ENCODE measurements at regions not wholly inside any gene's neighbourhood (a gene's known extent, or its start where the extent isn't known, plus 50 kb on each side); places are given as distances from the start of the nearest gene placed in this dataset.
A peak's percentile ranks its signal among the peaks of the same experiment; 100 is the strongest.
"Not testable (repeated sequence)": the region's sequence is repeated elsewhere in the genome, so short reads cannot be mapped to it uniquely, and the experiment has no call there.

DNA sequence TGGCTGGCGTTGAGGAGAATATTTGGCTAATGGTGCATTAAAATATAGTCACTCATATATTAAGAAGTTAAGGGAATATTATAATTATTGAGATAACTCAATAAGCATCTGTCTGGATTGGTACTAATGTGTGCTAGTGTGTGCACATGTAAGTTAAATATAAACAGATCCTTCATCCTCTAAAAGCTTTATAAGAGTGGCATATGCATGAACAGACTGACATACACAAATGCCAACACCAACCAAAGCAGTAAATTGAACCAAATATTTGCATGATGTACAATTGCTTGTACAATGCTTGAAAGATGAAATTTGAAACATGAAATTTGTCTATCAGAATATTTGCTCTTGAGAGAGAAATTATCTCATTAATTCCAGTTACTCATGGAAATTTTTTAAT, 344.9 kb downstream of the ADGRL2 start:
- no peak for DNase-seq

DNA sequence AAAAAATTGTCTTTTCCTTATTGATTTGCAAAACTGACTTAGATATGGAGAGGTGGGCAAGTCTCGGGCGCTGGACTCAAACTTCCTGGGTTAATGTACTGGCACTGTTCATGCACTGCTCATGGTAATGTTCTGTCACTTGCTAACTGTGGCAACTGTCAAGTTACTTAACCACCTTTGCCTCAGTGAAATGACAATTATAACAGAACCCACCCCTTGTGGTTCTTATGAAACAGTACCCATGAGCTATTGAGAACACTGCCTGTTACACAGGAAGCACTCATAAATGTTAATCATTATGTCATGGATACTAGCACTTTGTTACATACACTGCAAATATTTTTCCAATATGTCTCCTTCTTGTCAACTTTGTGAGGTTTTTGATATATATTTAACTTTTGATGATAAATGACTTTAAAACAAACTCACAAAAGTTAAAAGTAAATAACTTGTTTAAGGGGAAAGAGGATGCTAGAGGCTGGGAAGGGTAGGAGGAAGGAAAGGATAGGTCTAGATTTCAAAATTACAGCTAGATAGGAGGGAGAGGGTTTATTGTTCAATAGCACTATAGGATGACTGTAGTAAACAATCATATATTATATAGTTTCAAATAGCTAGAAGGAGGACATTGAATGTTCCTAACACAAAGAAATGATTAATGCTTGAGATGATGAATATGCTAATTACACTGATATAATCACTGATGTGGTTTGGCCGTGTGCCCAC, 342.5 kb downstream of the ADGRL2 start:
- no peak for DNase-seq

DNA sequence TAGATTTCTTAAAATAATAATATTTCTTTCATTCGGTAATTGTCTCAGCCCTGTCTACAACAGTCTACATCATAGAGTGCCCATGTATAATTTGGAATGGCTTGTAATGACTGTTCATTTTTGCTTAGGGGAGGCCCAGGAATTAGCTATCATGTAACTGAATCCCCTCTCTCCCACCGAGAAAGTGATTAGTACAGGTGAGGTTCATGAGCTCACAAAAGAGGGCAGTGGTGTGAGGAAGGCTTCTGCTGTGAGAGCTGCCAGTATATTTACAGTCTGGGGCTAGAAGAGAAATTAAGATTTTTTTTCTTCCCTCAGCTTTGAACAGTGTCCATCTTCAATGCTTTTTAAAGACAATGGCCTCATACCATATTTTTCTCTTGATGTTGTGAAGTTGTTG, 340.7 kb downstream of the ADGRL2 start:
- DNase-seq, result no peak

DNA sequence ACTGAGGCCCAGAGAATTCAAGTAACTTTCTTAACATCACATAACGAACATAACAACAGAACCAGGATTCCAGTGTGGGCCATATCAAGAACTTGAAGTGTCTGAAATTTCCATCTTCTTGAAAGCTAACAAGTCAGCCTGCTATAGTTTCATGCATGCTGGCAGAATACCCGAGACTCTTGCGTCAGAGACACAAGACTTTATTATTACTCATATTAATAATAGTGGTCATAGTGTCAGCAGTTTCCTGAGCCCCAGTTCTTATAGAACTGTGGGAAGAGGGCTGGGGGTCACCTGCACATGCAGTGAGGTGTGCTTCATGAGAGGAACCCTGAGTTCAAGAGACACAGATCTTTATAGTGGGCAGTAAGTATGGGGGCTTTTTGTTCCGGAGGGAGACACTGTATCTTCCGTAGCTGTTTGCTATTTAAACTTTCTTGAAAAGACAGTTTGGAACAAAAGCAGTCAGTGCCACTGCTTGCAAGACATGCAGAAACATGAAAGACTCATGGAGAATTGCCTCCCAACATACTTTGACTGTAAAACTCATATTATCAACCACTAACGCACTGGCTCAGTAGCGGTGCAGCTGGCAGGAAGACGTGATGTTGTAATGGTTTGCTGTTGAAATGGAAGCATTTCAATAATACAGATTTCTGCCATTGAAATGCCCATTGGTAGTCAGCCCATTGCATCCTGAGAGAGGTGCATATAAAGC, 339.2 kb downstream of the ADGRL2 start:
- DNase-seq, result no peak

DNA sequence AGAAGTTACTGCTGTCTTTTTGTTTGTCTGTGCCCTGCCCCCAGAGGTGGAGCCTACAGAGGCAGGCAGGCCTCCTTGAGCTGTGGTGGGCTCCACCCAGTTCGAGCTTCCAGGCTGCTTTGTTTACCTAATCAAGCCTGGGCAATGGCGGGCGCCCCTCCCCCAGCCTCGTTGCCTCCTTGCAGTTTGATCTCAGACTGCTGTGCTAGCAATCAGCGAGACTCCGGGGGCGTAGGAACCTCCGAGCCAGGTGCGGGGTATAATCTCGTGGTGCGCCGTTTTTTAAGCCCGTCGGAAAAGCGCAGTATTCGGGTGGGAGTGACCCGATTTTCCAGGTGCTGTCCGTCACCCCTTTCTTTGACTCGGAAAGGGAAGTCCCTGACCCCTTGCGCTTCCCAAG, 335.6 kb downstream of the ADGRL2 start:
- not testable (repeated sequence) for DNase-seq

DNA sequence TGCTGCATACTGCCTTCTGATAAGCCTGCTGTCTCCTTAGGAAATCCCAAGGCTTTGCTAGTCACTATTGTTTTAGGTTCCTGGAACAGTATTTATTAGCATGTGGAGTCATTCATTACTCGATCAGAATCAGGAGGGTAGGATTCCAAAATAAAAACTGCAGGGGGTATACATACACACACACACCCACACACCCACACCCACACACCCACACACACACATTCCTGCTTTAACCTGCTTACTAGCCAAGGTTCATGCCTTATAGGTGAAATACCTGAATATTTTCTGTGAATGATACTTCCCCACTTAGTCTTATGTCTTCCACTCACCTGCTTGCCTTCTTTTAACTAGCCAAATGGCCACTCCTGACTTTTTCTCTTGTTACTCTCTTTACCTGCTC, 325.1 kb downstream of the ADGRL2 start:
- DNase-seq, result no peak

- no peak for DNase-seq
Measured at GRCh38 chr1:82125119-82125518, 324.4 kb downstream of the ADGRL2 start.

DNA sequence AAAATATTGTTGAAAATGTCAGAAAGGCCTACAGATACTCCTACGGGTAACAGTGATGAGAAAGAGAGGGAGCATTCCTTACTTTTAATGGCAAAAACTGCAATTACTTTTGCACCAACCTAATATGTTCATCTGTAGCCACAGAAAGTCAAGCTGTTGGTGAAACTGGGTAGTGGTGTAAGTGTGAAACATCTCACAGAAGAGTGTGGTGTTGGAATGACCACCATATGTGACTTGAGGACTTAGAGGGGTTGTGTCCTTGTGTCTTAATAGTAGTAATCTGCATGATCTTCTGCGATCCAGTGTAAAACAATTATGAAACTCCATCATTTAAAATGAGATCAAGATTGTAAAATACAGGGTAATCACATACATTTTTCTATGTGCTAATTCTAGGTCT, 320.7 kb downstream of the ADGRL2 start:
- DNase-seq, result no peak

- no peak for DNase-seq
Measured at GRCh38 chr1:82116105-82116504, 315.4 kb downstream of the ADGRL2 start.

DNA sequence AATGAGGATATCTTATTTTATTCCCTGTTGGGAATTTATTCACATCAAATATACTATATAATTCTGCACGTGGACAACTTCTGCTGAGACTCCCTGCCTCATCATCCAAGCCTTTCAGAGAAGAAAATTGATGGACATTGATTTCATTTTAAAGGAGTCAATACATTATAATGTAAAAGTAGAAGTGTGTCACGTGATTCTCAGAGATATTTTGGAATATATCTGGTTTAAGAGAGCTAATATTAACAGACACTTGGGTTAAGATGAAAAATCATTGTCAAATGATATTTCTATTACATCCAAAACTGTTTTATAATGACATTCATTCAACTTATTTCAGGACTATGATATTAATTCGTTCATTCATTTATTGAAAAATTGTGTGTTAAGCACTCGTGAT, 314.2 kb downstream of the ADGRL2 start:
- DNase-seq, result no peak

- DNase-seq, result peak; percentile 96
Measured at GRCh38 chr1:82110366-82111254, 309.9 kb downstream of the ADGRL2 start.

DNA sequence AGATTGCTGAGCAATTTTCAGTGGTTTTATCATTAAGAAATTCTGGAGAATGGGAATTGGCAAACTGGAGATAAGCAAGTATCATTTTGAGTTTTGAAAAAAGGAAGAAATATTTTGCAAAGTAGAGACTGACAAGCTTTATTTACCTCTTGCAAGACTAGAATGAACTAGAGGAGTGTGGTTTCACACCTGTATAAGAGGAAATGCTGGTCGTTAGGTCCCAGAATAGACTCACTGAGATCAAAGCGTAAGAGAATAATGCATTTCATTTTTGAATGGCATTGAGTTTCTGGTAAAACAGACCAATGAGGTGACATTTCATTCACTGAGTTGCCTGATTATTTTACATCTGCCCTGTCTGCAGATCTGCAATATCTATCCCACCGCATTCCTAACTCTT, 308.1 kb downstream of the ADGRL2 start:
- DNase-seq, result no peak

DNA sequence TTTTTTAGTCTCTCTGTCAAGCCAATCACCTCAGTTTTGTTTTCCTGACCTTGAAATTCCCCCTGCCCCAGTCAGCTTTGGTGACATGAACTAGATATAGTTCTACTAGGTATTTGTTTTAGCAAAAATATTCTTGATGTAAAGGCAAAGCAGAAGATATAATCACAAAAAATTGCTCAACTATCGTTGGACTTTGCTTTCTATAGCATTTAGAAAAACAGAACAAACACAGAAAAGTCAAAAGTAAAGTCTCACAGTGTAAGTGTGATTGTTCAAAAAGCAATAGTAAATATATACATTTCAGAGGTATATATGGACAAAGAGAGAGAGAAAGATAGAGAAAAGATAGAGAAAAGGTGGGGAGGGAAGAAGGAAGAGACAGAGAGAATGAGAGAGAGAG, 305.9 kb downstream of the ADGRL2 start:
- DNase-seq, result no peak

DNA sequence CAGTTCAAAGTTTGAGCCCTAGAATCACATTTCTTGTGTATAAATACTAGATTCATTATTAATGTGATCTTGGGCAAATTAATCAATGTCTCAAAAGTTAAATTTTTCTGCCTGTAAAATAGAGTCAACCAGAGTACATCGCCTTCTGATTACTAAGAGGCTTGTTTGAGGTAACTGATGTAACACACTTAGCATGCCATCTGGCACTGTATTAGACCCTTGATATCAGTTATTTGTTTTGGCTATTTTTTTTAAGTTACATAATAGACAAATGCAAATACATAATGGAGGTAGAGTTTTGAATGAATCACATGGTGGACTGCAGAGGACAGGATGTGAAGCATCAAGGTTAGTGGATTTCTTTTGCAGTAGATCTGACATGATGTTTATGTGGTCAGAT, 298.4 kb downstream of the ADGRL2 start:
- no peak for DNase-seq

DNA sequence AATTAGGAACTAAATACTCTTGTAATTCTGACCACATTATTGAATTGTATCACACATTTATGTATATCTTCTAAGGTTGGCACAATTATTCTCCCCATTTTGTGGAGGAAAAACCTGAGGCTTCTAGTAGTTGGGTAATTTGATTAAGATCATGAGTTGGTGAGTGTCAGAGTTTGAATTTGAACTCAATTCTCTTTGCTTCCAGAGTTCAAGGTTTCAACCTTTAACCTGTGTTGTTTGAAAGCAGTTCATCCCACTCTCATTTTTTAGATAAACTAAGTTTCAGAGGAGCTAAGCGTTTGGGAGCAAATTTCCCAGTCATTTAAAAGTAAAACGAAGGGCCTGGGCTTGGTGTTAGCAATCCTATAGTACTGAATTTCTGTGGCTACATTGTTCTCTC, 293.4 kb downstream of the ADGRL2 start:
- no peak for DNase-seq

- DNase-seq, result no peak
Measured at GRCh38 chr1:82091729-82092128, 291.0 kb downstream of the ADGRL2 start.

DNA sequence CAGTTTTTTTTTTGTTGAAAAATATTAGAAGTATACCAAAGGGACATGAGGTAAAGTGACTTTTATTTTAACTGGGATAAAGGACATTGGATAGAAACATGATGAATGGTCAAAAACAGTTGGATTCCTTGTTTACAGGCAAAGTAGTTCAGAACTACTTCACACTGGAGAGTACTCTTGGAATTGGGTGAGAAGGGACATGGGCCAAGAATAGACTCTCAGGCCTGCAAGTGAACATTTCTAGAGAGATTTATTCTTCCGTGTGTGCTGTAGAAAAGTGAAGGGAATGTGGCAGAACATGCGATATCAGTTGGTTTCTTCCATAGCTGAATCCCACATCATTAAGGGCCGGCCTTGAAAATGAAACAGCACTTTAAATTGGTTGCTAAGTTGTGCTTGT, 290.5 kb downstream of the ADGRL2 start:
- no peak for DNase-seq

- no peak for DNase-seq
Measured at GRCh38 chr1:82090104-82090503, 289.4 kb downstream of the ADGRL2 start.

GRCh38 chr1:82086739-82087138, 286.0 kb downstream of the ADGRL2 start:
- DNase-seq, result no peak

DNA sequence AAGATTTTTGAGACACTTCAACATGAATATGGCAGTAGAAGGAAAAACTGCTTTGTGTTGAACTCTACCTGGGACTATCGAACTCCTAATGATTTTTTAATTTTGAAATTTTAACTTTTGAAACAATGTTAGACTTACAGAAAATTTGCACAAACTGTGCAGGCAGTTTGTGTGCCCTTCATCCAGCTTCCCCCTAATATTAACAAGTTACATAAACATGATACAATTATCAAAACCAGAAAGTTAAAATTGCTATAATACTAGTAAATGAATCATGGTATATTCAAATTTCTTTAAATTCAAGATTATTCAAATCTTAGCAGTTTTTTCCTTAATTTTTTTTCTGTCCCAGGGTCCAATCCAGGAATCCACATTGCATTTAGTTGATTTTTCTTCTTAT, 278.9 kb downstream of the ADGRL2 start:
- no peak for DNase-seq

- peak; percentile 83 for DNase-seq
Measured at GRCh38 chr1:82073659-82074058, 272.9 kb downstream of the ADGRL2 start.

DNA sequence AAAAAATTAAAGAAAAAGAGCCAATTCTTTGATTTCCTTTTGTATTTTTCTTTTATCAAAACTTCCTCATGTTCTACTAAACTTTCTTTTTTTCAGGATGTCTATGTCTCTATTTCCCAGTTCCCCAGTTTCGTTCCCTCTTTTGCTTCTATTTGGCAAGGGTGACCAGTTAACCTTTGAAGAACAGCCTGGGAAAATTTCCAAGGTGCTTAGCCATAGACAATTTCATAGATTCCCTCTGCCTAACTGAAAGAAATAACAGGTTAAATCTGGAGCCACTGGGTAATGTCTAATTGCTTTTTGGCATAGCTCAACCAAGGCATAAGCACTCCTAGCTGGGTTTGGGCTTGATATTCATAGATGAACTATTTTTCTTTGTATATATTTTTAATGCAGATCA, 272.3 kb downstream of the ADGRL2 start:
- DNase-seq, result peak; percentile 87

DNA sequence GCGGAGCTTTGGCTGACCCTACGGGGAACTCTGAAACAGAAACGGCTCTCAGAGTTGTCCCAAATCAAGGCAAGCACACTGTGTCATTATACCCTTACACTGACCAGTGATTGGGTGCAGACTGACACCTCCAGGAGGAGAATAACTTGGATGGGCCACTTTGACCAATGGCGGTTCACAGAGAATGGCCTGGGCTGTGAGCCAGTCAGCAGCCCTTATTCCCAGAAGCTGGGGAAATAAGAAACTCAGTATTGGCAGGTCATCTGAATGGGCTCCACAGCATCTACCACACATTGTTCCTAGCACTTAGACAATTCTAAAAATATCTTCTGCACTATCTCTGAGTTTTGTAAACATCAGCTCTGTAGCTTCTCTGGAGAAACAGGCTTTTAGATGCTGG, 265.2 kb downstream of the ADGRL2 start:
- DNase-seq, result no peak

DNA sequence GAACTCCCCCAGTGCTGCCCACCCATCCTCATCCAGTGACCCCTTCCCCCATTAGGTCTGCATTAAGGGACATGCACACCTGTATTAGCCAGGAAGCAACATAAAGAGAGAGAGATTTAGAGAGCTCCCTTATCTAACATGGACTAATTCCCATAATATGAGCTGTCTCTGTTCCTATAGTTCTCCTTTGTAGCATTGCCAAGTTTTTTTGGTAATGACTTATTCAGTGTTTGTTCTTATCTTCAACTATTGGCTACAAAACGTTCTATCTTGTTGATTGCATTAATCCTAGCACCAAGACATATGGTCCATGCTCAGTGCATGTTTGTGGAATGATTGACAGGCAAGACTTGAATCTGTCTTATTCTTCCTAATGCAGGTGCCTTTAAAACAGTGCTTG, 264.0 kb downstream of the ADGRL2 start:
- peak; percentile 17 for DNase-seq

All from NCI-H1105 treated with DMSO at 0.1 percent for 48 hours (cell line).